ENCODE measurements at regions not wholly inside any gene's neighbourhood (a gene's known extent, or its start where the extent isn't known, plus 50 kb on each side); places are given as distances from the start of the nearest gene placed in this dataset.
"Not testable (repeated sequence)": the region's sequence is repeated elsewhere in the genome, so short reads cannot be mapped to it uniquely, and the experiment has no call there.

DNA sequence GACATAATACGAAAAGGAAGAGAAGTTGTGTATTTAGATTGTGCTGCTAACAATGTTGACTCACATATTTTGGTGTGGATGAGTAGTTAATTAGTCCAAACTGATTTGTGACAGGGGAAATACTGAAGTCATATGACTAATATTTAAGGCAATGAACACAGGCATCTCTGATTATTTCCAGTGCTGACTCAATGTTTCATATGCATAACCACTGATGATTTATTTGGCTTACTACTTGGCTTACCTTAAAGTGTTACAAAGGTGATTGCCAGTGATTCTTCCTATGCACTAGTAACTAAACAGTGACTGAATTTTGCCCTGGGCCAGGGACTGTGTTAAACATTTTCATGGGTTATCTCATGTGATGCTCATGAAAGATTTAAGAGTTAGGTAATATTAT lies 722.6 kb downstream of the METTL4 start:
- ATAC-seq, result no peak
- DNase-seq (ENCODE audit: low spot score in 2 of 2), result no peak
- Mint-ChIP-seq H3K9me3 (no peaks in the 10 kb centered on the region), H3K27ac (no peak overlapping the region), H3K36me3 (no peaks in the 10 kb centered on the region)

- Mint-ChIP-seq H3K27ac (no peak overlapping the region), H3K9me3 (no peaks in the 10 kb centered on the region), H3K36me3 (no peaks in the 10 kb centered on the region)
- ATAC-seq (no peak), DNase-seq (ENCODE audit: low spot score in 2 of 2) (no peak)
These were observed 721.9 kb downstream of the METTL4 start for GRCh38 chr18:1849386-1849785.

DNA sequence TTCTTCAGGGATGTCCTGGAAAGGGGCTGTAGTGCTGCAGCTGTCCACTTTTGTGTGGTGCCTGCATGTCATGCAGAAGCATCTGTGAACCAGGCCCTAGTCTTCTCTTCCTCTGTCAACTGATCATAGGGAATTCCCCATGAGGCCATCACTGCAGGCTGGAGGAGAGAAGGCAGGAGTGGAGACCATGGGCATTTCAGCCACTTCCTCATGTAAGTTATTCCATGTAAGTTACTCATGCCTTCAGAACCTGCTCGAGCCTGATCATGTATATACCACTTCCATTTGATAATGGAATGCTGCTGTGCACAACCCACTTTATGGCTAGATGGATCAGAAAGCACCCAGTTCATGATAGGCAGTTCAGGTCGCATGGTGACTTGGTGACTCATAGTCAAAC lies 714.0 kb downstream of the METTL4 start:
- not testable (repeated sequence) for H3K36me3 Mint-ChIP-seq, H3K27ac Mint-ChIP-seq

DNA sequence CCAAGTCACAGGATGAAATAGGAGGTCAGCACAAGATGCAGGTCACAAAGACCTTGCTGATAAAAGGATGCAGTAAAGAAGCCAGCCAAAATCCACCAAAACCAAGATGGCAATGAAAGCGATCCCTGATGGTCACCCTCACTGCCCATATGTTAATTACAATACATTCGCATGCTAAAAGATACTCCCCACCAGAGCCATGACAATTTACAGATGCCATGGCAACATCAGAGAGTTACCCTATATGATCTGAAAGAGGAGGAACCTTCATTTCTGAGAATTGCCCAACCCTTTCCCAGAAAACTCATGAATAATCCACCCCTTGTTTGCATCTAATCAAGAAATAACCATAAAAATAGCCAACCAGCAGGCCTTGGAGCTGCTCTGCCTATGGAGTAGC lies 709.8 kb downstream of the METTL4 start:
- Mint-ChIP-seq H3K27ac (no peak overlapping the region), H3K9me3 (peaks cover 0 to 7% of the 10 kb centered on the region in 2 donors), H3K36me3 (no peaks in the 10 kb centered on the region)
- ATAC-seq (no peak), DNase-seq (ENCODE audit: low spot score in 2 of 2) (no peak)

More for the DNA sequence above, 714.0 kb downstream of the METTL4 start:
- not testable (repeated sequence) for ATAC-seq; H3K9me3 Mint-ChIP-seq; DNase-seq (ENCODE audit: low spot score in 2 of 2)

DNA sequence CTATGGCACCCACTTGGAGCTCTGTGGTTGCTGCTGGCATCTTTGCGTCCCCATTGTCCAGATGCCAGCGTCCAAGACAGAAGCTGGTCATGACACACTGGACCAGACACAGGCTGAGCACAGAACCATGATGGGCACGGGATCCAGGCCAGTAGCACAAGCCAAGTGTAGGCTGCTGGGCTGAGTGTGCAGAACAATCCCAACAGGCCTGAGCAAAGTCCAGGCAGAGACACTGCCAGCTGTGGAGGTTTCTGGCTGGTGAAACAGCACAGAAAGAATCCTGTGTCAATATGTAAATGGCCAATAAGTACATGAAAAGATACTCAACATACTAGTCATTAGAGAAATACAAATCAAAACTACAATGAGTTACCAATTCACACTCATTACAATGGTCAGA lies 705.4 kb downstream of the METTL4 start:
- no peak for DNase-seq (ENCODE audit: low spot score in 2 of 2)
- Mint-ChIP-seq H3K27ac (no peak overlapping the region), H3K9me3 (no peaks in the 10 kb centered on the region), H3K36me3 (no peaks in the 10 kb centered on the region)
- ATAC-seq, result no peak

- H3K27ac Mint-ChIP-seq, result no peak overlapping the region
- no peaks in the 10 kb centered on the region for H3K36me3 Mint-ChIP-seq
- DNase-seq (ENCODE audit: low spot score in 2 of 2), result no peak
- H3K9me3 Mint-ChIP-seq, result no peaks in the 10 kb centered on the region
- no peak for ATAC-seq
These were observed 699.0 kb downstream of the METTL4 start for GRCh38 chr18:1872274-1872673.

DNA sequence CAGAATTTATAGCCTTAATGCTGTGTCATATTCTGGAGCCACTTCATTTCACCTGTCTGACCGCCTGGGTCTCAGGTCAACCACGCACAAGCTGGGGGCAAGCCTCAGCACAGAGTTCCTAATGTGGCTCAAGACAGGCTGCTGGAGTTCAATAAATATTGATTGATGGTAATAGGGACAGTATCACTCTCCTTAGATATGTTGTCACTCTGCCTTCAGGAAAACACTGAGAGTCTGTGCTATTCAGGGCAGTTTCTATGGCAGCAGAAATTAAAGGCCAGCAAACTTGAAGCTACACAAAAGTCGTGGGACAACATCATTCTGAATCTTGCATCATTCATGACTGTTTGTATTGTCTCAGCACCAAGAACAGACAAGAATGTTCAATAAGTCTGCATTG lies 696.1 kb downstream of the METTL4 start:
- ATAC-seq (no peak), DNase-seq (ENCODE audit: low spot score in 2 of 2) (no peak)
- Mint-ChIP-seq H3K27ac (no peak overlapping the region), H3K9me3 (no peaks in the 10 kb centered on the region), H3K36me3 (no peaks in the 10 kb centered on the region)

DNA sequence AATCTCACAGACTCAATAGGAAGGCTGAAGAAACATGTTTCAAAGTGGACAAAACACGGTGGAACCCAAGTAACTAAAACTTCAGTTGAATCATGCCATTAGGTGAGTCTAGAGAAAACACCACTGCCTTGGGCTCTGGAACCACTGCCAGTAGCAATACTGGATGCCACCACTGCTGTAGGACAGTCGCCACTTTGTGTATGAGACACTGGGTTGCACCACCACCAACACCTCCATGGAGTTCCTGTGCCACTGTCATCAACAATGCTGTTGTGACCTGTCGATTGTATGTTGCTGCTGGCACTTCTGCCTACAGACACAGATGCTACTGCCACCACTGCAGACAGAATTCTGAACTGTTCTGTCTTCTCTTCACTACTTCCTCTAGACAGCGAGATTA lies 686.7 kb downstream of the METTL4 start:
- no peak for ATAC-seq
- DNase-seq (ENCODE audit: low spot score in 2 of 2), result no peak
- no peaks in the 10 kb centered on the region for H3K36me3 Mint-ChIP-seq
- peaks cover 0 to 4% of the 10 kb centered on the region in 2 donors for H3K9me3 Mint-ChIP-seq
- H3K27ac Mint-ChIP-seq, result no peak overlapping the region

DNA sequence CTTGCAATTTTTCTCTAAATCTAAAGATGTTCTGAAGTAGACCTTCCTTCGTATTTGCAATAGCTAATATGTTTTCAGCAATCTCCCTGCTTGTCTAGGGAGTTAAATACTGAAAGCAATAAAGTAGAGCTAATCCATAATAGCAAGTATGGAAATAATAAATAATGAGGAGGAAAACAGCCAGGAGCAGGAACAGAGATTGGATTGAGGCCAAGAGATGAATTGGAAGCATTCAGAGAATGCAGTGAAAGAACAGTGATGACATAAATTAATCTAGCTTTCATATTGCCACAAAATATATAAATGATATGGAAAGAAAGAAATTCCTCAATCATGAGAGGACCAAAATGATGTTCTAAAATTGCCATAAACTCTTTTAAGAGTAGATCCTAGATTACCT lies 679.7 kb downstream of the METTL4 start:
- DNase-seq (ENCODE audit: low spot score in 2 of 2), result no peak
- H3K27ac Mint-ChIP-seq, result no peak overlapping the region
- H3K36me3 Mint-ChIP-seq, result no peaks in the 10 kb centered on the region
- no peak for ATAC-seq
- no peaks in the 10 kb centered on the region for H3K9me3 Mint-ChIP-seq

DNA sequence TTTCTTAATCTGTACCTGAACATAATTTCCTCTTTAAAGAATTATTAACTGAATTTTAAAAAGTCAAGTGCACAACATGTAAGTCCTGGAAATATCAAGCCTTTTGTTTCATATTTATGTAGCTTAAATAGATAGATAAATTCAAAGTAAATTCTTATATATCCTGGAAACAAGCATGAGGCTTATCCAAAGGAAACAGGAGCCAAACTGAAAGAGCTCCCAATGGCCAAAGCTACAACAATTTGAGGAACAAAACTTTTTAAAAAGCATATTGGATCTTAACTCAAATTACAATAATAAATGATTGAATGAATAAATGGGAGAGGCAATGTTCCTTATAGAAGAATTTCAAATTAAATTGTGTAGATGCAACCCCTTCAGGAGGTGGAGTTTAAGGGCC lies 679.1 kb downstream of the METTL4 start:
- Mint-ChIP-seq H3K9me3 (no peaks in the 10 kb centered on the region), H3K36me3 (no peaks in the 10 kb centered on the region), H3K27ac (no peak overlapping the region)
- no peak for DNase-seq (ENCODE audit: low spot score in 2 of 2)
- no peak for ATAC-seq

- H3K9me3 Mint-ChIP-seq, result peaks cover 0 to 4% of the 10 kb centered on the region in 2 donors
- no peak for DNase-seq (ENCODE audit: low spot score in 2 of 2)
- H3K36me3 Mint-ChIP-seq, result no peaks in the 10 kb centered on the region
- no peak for ATAC-seq
- no peak overlapping the region for H3K27ac Mint-ChIP-seq
These were observed 675.7 kb downstream of the METTL4 start for GRCh38 chr18:1895456-1896185.

DNA sequence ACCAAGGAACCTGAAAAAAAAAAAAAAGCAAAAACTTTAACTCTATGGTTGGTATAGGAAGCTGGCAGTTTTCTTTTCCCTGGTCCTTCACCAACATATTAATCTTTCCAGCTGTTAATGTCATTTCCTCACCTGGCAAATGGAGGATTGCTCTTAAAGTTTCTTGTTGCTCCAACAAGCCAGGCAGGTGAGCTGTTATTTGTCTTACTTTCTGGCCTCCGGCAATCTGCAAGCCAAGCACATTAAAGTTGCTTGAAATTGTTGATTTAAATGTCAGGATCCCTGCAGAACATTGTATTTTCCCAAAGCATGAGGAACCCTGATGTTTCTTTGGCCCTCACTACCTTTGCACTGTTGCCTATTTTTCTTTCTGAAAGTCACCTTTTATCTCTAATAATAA lies 664.9 kb downstream of the METTL4 start:
- DNase-seq (ENCODE audit: low spot score in 2 of 2) (no peak), ATAC-seq (no peak)
- peaks cover 4 to 8% of the 10 kb centered on the region in 2 donors for H3K9me3 Mint-ChIP-seq
- no peaks in the 10 kb centered on the region for H3K36me3 Mint-ChIP-seq
- H3K27ac Mint-ChIP-seq, result no peak overlapping the region

DNA sequence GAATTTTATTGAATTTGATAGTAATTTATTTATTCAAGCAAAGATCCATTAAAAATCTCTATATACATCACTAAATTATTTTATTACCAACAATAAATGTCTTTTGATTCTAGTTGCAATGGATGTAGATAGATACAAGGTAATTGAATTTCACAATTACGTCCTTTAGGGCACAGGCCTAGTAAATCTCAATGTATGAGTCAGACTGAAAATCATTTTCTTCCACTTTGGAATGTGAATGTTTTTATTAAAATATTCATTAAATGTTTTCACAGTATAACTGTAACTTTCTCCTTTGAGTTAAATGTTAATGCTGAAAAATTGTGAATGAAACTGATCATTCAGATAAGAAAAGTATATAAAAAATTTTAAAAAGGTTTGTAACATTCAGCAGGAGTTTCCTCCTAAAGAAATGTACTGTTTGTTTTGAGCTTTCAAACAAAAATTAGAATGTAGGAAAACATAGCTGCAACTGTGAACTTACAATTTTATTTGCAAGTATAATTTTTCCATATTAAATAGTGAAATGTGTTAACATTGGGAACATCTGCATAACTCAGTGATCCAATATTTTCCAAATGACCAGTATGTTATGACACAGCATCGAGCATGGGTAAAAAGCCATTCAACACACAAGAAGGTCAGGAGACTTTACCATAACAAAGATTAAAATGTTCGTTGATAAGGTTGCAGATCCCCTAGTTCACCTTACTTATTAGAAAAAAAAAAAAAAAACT lies 663.7 kb downstream of the METTL4 start:
- ATAC-seq (no peak), DNase-seq (ENCODE audit: low spot score in 2 of 2) (no peak)
- Mint-ChIP-seq H3K27ac (no peak overlapping the region), H3K36me3 (no peaks in the 10 kb centered on the region), H3K9me3 (peaks cover 4 to 8% of the 10 kb centered on the region in 2 donors)

DNA sequence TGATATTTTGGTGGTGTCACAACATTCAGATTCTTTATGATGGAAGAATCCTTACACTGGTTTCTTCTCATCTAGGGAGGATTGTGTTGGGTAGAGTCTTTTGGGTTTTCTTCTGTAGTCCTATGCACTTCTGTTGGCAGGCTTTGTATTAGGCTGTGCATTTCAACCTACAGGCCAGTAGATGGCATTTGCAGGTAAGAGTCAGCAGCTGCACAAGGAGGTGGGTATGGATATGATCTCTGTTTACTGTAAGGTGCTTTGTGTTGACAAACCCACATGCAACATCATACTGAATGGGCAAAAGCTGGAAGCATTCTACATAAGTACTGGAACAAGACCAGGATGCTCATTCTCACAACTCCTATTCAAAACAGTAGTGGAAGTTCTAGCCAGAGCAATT lies 656.8 kb downstream of the METTL4 start:
- peaks cover 0 to 5% of the 10 kb centered on the region in 2 donors for H3K36me3 Mint-ChIP-seq
- H3K27ac Mint-ChIP-seq, result no peak overlapping the region
- H3K9me3 Mint-ChIP-seq, result peaks cover 13 to 15% of the 10 kb centered on the region in 2 donors
- DNase-seq (ENCODE audit: low spot score in 2 of 2), result no peak
- no peak for ATAC-seq

GRCh38 chr18:1916869-1917523 lies 654.3 kb downstream of the METTL4 start:
- Mint-ChIP-seq H3K36me3 (peaks cover 0 to 5% of the 10 kb centered on the region in 2 donors), H3K9me3 (peaks cover 5 to 11% of the 10 kb centered on the region in 2 donors), H3K27ac (no peak overlapping the region)
- DNase-seq (ENCODE audit: low spot score in 2 of 2) (no peak), ATAC-seq (no peak)

GRCh38 chr18:1917569-1917968 lies 653.7 kb downstream of the METTL4 start:
- peaks cover 5 to 11% of the 10 kb centered on the region in 2 donors for H3K9me3 Mint-ChIP-seq
- ATAC-seq, result no peak
- DNase-seq (ENCODE audit: low spot score in 2 of 2), result no peak

GRCh38 chr18:1922066-1922465 lies 649.2 kb downstream of the METTL4 start:
- ATAC-seq (no peak), DNase-seq (ENCODE audit: low spot score in 2 of 2) (no peak)
- no peak overlapping the region for H3K27ac Mint-ChIP-seq
- peaks cover 0 to 6% of the 10 kb centered on the region in 2 donors for H3K9me3 Mint-ChIP-seq
- no peaks in the 10 kb centered on the region for H3K36me3 Mint-ChIP-seq

More at GRCh38 chr18:1917569-1917968, 653.7 kb downstream of the METTL4 start:
- H3K36me3 Mint-ChIP-seq, result peaks cover 0 to 5% of the 10 kb centered on the region in 2 donors
- no peak overlapping the region for H3K27ac Mint-ChIP-seq
